Thoracic aorta (tissue), 2 donors: ENCODE measurements at regions not wholly inside any gene's neighbourhood (a gene's known extent, or its start where the extent isn't known, plus 50 kb on each side); places are given as distances from the start of the nearest gene placed in this dataset.

Source experiments
- ATAC-seq: fragments of 150-250 bp; one replicate; pipeline ENCODE4 v1.8.0; 2017; ENCODE audit warnings: low read depth; ENCODE audit not compliant: insufficient number of reproducible peaks, low FRiP score
- DNase-seq: peaks from one replicate; pipeline ENCODE4 v3.0.0-alpha.2; 2020; ENCODE audit warnings: low spot score
- H3K27ac ChIP-seq, 2 donors: fragments of 200-600 bp; sonication (generic); 1 replicate in 1 of 2; 2 replicates in 1 of 2; pipeline ENCODE4 v1.5.1; 2016; ENCODE audit warnings: mild to moderate bottlenecking in 2 of 2, moderate library complexity in 2 of 2
- H3K27me3 ChIP-seq: fragments of 200-600 bp; sonication (generic); replicated peaks from 2 replicates; pipeline ENCODE4 v1.6.0; 2016; ENCODE audit warnings: mild to moderate bottlenecking; ENCODE audit not compliant: insufficient read depth
- H3K36me3 ChIP-seq: fragments of 200-600 bp; sonication (generic); one replicate; pipeline ENCODE4 v1.5.1; 2016
- H3K4me1 ChIP-seq, 2 donors: fragments of 200-600 bp; sonication (generic); 1 replicate in 1 of 2; 2 replicates in 1 of 2; pipeline versions ENCODE4 v1.5.1 to v1.6.0; 2016; ENCODE audit warnings: low read depth in 2 of 2, mild to moderate bottlenecking in 1 of 2; ENCODE audit not compliant: control insufficient read depth in 1 of 2
- H3K4me3 ChIP-seq: fragments of 200-600 bp; sonication (generic); 2 replicates; pipeline ENCODE4 v1.5.1; 2016; ENCODE audit warnings: mild to moderate bottlenecking
- H3K9me3 ChIP-seq: fragments of 200-600 bp; sonication (generic); 2 replicates; pipeline ENCODE4 v1.5.1; 2016
- CTCF ChIP-seq: fragments of 200-600 bp; sonication (generic); IDR thresholded peaks from one replicate; pipeline ENCODE4 v1.5.1; 2019; ENCODE audit warnings: antibody characterized with exemption

- no peak for DNase-seq
Measured at GRCh38 chr22:34687116-34687515, 378.8 kb upstream of the ISX start.

DNA sequence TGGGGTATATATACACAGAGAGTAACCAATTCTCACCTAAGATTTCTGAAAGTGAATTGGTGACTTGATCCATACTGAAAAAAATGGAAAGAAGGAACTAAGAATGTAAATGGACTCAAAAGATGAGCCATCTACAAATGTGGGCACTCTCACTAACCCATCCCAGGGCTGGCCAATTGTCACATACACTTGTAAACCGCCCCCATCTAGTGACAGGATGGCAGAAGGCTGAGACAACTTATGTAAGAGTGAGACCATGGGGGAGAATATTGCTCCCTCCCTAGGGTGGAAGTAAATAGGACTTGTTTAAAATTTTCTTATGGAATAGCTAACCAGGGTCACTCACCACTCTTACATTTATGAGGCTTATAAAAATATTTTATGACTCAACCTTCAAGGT lies 377.1 kb upstream of the ISX start:
- DNase-seq, result no peak
- Histone ChIP-seq H3K4me1 (no peaks in the 10 kb centered on the region), H3K9me3 (no peaks in the 10 kb centered on the region), H3K27me3 (no peaks in the 10 kb centered on the region), H3K36me3 (no peaks in the 10 kb centered on the region), H3K27ac (no peak overlapping the region), H3K4me3 (no peak overlapping the region)
- TF ChIP-seq CTCF, result no peak
- ATAC-seq, result no peak

More at GRCh38 chr22:34687116-34687515, 378.8 kb upstream of the ISX start:
- Histone ChIP-seq H3K27me3 (no peaks in the 10 kb centered on the region), H3K36me3 (no peaks in the 10 kb centered on the region), H3K4me1 (no peaks in the 10 kb centered on the region), H3K27ac (no peak overlapping the region), H3K9me3 (no peaks in the 10 kb centered on the region), H3K4me3 (no peak overlapping the region)
- TF ChIP-seq CTCF, result no peak
- ATAC-seq, result no peak

- no peak for TF ChIP-seq CTCF
- H3K27me3 ChIP-seq, result no peaks in the 10 kb centered on the region
- ATAC-seq (no peak), DNase-seq (no peak)
- H3K4me1 ChIP-seq, result no peaks in the 10 kb centered on the region
- H3K4me3 ChIP-seq, result no peak overlapping the region
- no peak overlapping the region for H3K27ac ChIP-seq
- H3K36me3 ChIP-seq, result no peaks in the 10 kb centered on the region
- H3K9me3 ChIP-seq, result no peaks in the 10 kb centered on the region
Measured at GRCh38 chr22:34696557-34696956, 369.4 kb upstream of the ISX start.

DNA sequence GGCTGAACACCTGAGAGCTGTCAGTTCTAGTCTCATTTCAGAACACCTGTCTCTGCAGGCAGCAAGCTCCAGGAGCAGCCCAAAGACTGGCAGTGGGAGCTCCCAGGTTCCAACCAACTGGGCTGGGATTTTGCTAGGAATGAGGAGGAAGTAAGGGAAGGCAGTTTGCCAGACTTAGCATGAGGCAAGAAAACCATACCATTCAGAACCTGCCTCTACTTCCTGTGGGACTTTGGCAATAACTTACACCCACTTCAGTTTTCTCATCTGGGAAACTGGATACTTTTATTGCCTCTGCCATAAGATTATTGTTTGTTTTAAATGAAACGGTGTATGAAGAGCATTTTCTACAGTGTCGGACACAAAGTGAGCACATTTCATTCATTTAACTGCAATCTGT lies 363.7 kb upstream of the ISX start:
- Histone ChIP-seq H3K4me3 (no peak overlapping the region), H3K27me3 (no peaks in the 10 kb centered on the region), H3K36me3 (no peaks in the 10 kb centered on the region), H3K9me3 (no peaks in the 10 kb centered on the region), H3K27ac (no peak overlapping the region), H3K4me1 (no peaks in the 10 kb centered on the region)
- ATAC-seq (no peak), DNase-seq (no peak)
- TF ChIP-seq CTCF, result no peak

DNA sequence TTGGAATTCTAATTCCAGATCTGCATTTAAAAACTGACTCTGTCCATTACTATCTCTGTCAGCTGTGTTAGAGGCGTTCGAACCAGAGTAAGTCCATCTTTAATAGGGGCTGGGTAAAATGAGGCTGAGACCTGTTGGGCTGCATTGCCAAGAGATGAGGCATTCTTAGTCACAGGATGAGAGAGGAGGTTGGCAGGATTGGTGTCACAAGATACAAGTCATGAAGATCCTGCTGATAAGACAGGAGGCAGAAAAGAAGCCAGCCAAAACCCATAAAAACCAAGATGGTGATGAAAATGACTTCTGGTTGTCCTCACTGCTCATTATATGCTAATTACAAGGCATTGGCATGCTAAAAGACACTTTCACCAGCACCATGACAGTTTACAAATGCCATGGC lies 356.3 kb upstream of the ISX start:
- Histone ChIP-seq H3K27me3 (no peaks in the 10 kb centered on the region), H3K4me3 (no peak overlapping the region), H3K36me3 (no peaks in the 10 kb centered on the region), H3K4me1 (no peaks in the 10 kb centered on the region), H3K9me3 (no peaks in the 10 kb centered on the region), H3K27ac (no peak overlapping the region)
- no peak for DNase-seq
- no peak for ATAC-seq
- TF ChIP-seq CTCF, result no peak
